ENCODE measurements at regions not wholly inside any gene's neighbourhood (a gene's known extent, or its start where the extent isn't known, plus 50 kb on each side); places are given as distances from the start of the nearest gene placed in this dataset.

DNA sequence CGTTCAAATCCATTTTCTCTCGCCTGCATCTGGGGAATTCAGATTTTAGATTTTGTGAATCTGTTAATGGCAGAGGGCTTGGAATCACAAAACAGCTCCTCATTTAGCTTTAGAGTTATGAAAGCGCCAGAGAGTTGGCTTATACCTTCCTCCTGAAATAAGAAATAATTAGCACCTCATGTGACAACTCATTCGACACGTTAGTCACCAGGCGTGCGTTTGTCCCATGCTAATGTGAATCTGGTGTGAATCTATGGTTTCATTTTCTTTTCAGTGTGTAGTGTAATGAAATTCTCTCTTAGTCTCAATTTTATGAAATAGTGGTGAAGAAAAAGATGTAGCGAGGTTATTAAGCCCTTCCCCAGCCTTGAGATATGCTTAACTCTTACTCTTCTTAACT, 89.4 kb downstream of the EDEM1 start:
- no peak overlapping the region for H3K4me3 Mint-ChIP-seq
- no peaks in the 10 kb centered on the region for H3K36me3 Mint-ChIP-seq (ENCODE audit: low read depth)
- no peaks in the 10 kb centered on the region for H3K4me1 Mint-ChIP-seq (ENCODE audit: low read depth)
- ATAC-seq = no peak
- CTCF ChIA-PET = no interaction called here
- POLR2A ChIA-PET = no interaction called here
- intact Hi-C loops (cut with micrococcal nuclease) = no loop called here
- no peak for TF ChIP-seq CTCF (IDR thresholded peaks at IDR 0.05)
- H3K9me3 Mint-ChIP-seq = peaks cover 16% of the 10 kb centered on the region
- no peak overlapping the region for H3K27ac Mint-ChIP-seq
- DNase-seq = no peak
- no peaks in the 10 kb centered on the region for H3K27me3 Mint-ChIP-seq

DNA sequence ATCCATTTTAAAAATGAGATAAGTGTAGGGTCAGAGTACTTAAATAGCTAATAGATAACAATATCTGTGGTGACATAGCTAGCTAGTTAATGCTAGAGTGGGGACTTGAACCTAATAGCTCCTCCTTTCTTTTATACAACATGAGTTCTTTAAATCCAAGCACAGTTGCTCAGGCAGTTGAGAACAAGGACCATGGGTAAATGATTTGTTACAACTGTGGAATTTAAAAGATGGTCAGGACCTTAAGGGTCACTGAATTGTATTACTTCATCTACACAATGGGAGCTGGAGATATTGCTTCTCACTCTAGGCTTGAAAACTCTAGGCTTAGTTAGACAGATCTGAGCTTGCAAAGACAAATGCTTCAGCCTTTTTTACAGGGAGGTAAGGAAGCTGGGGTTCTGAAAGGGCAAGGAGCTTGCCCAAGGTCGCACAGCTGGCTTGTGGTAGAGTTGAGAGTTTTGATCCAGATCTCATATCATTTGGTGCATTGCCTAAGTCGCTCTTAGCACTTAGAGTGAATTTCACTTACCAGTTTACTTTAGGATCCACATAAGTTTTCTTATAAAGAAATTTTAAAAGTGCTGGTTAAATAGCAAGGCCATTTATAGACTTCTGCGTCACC, 90.2 kb downstream of the EDEM1 start:
- no peak for ATAC-seq
- Mint-ChIP-seq H3K27me3 (no peaks in the 10 kb centered on the region), H3K27ac (no peak overlapping the region), H3K4me3 (no peak overlapping the region), H3K9me3 (peaks cover 20% of the 10 kb centered on the region), H3K4me1 (ENCODE audit: low read depth) (no peaks in the 10 kb centered on the region), H3K36me3 (ENCODE audit: low read depth) (no peaks in the 10 kb centered on the region)
- intact Hi-C loops (cut with micrococcal nuclease) = no loop called here
- ChIA-PET CTCF (no interaction called here), POLR2A (no interaction called here)
- no peak for DNase-seq
- TF ChIP-seq CTCF (IDR thresholded peaks at IDR 0.05) = no peak

- ChIA-PET CTCF (no interaction called here), POLR2A (no interaction called here)
- H3K27me3 Mint-ChIP-seq = no peaks in the 10 kb centered on the region
- H3K9me3 Mint-ChIP-seq = peaks cover 22% of the 10 kb centered on the region
- ATAC-seq = no peak
- no peaks in the 10 kb centered on the region for H3K36me3 Mint-ChIP-seq (ENCODE audit: low read depth)
- no peak overlapping the region for H3K27ac Mint-ChIP-seq
- no peak overlapping the region for H3K4me3 Mint-ChIP-seq
- no peak for TF ChIP-seq CTCF (IDR thresholded peaks at IDR 0.05)
- intact Hi-C loops (cut with micrococcal nuclease) = no loop called here
- no peak for DNase-seq
- H3K4me1 Mint-ChIP-seq (ENCODE audit: low read depth) = no peaks in the 10 kb centered on the region
Measured at GRCh38 chr3:5278666-5279065, 91.2 kb downstream of the EDEM1 start.

GRCh38 chr3:5282703-5283102, 95.2 kb downstream of the EDEM1 start:
- H3K27me3 Mint-ChIP-seq = no peaks in the 10 kb centered on the region
- H3K4me1 Mint-ChIP-seq (ENCODE audit: low read depth) = no peaks in the 10 kb centered on the region
- POLR2A ChIA-PET = no interaction called here
- DNase-seq (no peak), ATAC-seq (no peak)
- TF ChIP-seq CTCF (IDR thresholded peaks at IDR 0.05) = no peak
- H3K27ac Mint-ChIP-seq = no peak overlapping the region
- CTCF ChIA-PET = no interaction called here
- H3K9me3 Mint-ChIP-seq = peaks cover 22% of the 10 kb centered on the region
- no peak overlapping the region for H3K4me3 Mint-ChIP-seq
- H3K36me3 Mint-ChIP-seq (ENCODE audit: low read depth) = no peaks in the 10 kb centered on the region
- intact Hi-C loops (cut with micrococcal nuclease) = no loop called here

DNA sequence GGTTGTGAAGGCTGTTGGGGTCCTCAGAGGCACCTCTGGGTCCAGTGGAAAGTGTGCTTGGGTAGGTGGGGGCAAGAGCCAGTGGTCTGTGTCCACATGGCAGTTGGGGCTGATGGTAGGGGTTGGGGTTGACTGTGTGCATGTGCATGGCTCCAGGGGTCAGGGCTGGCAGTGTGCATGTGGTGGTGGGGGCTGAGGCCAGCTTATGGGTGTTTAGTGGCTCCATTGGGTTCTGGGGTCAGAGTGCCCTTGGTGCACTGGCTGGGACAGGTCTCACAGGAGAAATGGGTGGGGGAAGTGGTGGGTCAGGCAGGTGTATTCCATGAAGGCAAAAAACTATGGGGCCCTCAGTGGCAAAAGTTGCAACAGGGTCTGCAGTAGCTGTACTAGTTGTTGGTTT, 97.9 kb downstream of the EDEM1 start:
- intact Hi-C loops (cut with micrococcal nuclease) = no loop called here
- ChIA-PET POLR2A (no interaction called here), CTCF (no interaction called here)
- no peaks in the 10 kb centered on the region for H3K4me1 Mint-ChIP-seq (ENCODE audit: low read depth)
- peaks cover 1% of the 10 kb centered on the region for H3K27me3 Mint-ChIP-seq
- no peak overlapping the region for H3K27ac Mint-ChIP-seq
- H3K9me3 Mint-ChIP-seq = peaks cover 22% of the 10 kb centered on the region
- TF ChIP-seq CTCF (IDR thresholded peaks at IDR 0.05) = no peak
- DNase-seq (no peak), ATAC-seq (no peak)
- no peaks in the 10 kb centered on the region for H3K36me3 Mint-ChIP-seq (ENCODE audit: low read depth)
- no peak overlapping the region for H3K4me3 Mint-ChIP-seq
